T-cell (primary cell): ENCODE measurements at regions not wholly inside any gene's neighbourhood (a gene's known extent, or its start where the extent isn't known, plus 50 kb on each side); places are given as distances from the start of the nearest gene placed in this dataset.

Experiments used
- ATAC-seq, 4 experiments: fragments of 200-7000 bp in 3 of 4; fragments of 150-1000 bp in 1 of 4; cut with Tn5 transposase; replicated peaks in 1 of 4; 1 replicate in 3 of 4; 2 replicates in 1 of 4; pipeline ENCODE4 v1.10.0; 2021; ENCODE audit warnings: moderate library complexity in 3 of 4, mild to moderate bottlenecking in 2 of 4, moderate number of reproducible peaks in 1 of 4
- CTCF ChIA-PET, 2 donors: fragments of 300-600 bp; sonication (Branson Sonifier 250); formaldehyde crosslinking; loops; one replicate each; lab custom pipeline; 2022; ENCODE audit warnings: antibody characterized with exemption in 2 of 2; lab: Charles Lee
- POLR2A ChIA-PET, 2 donors: fragments of 300-600 bp; sonication (Branson Sonifier 250); formaldehyde crosslinking; loops; one replicate each; lab custom pipeline; 2022; ENCODE audit warnings: antibody characterized with exemption in 2 of 2; lab: Charles Lee
- DNase-seq, 35 experiments: peaks; one replicate each; pipeline versions ENCODE4 v3.0.0 to v3.0.0-alpha.2; 2013 to 2023
- H3K27ac ChIP-seq: one replicate; pipeline ENCODE4 v1.5.1; 2013; ENCODE audit warnings: low read length
- H3K27me3 ChIP-seq, 2 experiments: replicated peaks in 1 of 2; 1 replicate in 1 of 2; 2 replicates in 1 of 2; pipeline versions ENCODE4 v1.6.1 to v1.7.0; 2013; ENCODE audit warnings: low read length in 1 of 2, mixed read lengths in 1 of 2; ENCODE audit not compliant: control insufficient read depth in 2 of 2, insufficient read depth in 2 of 2; ENCODE audit errors: extremely low read depth in 1 of 2
- H3K36me3 ChIP-seq, 2 donors: 1 replicate in 1 of 2; 2 replicates in 1 of 2; pipeline versions ENCODE4 v1.6.1 to v1.7.0; 2013; ENCODE audit warnings: low read length in 1 of 2; ENCODE audit not compliant: control insufficient read depth in 2 of 2, insufficient read depth in 1 of 2; ENCODE audit errors: extremely low read depth in 1 of 2
- H3K4me1 ChIP-seq, 2 experiments: 1 replicate in 1 of 2; 2 replicates in 1 of 2; pipeline versions ENCODE4 v1.6.1 to v1.7.0; 2013; ENCODE audit warnings: low read length in 2 of 2, mixed read lengths in 1 of 2; ENCODE audit not compliant: insufficient read depth in 2 of 2, control insufficient read depth in 1 of 2; ENCODE audit errors: extremely low read depth in 1 of 2
- H3K4me3 ChIP-seq, 2 donors: 1 replicate in 1 of 2; 2 replicates in 1 of 2; pipeline versions ENCODE4 v1.5.1 to v1.7.0; 2013; ENCODE audit warnings: mild to moderate bottlenecking in 2 of 2, low read length in 1 of 2, moderate library complexity in 1 of 2; ENCODE audit not compliant: control insufficient read depth in 1 of 2; ENCODE audit errors: extremely low read depth in 1 of 2
- H3K9me3 ChIP-seq: 2 replicates; pipeline ENCODE4 v1.7.0; 2013
- H3K27ac Mint-ChIP-seq, 2 donors: one replicate each; pipeline ENCODE4 v1.8.0; 2020 to 2021; ENCODE audit warnings: mild to moderate bottlenecking in 2 of 2, mixed read lengths in 2 of 2
- H3K27me3 Mint-ChIP-seq, 2 donors: one replicate each; pipeline ENCODE4 v1.8.0; 2021 to 2022; ENCODE audit warnings: mixed read lengths in 2 of 2
- H3K36me3 Mint-ChIP-seq: one replicate; pipeline ENCODE4 v1.8.0; 2021; ENCODE audit warnings: mixed read lengths
- H3K4me1 Mint-ChIP-seq, 3 donors: one replicate each; pipeline ENCODE4 v1.8.0; 2020 to 2022; ENCODE audit warnings: mixed read lengths in 3 of 3, mild to moderate bottlenecking in 1 of 3
- H3K4me3 Mint-ChIP-seq, 3 donors: one replicate each; pipeline ENCODE4 v1.8.0; 2020 to 2022; ENCODE audit warnings: mild to moderate bottlenecking in 3 of 3, mixed read lengths in 3 of 3, moderate library complexity in 3 of 3
- H3K9me3 Mint-ChIP-seq, 3 donors: one replicate each; pipeline ENCODE4 v1.8.0; 2020 to 2022; ENCODE audit warnings: mixed read lengths in 3 of 3
- WGBS: methylation state at CpG from one replicate; pipeline ENCODE4 v1.1.5; 2013; ENCODE audit warnings: missing lambda C conversion rate; ENCODE audit not compliant: insufficient coverage; 5-methylcytosine and 5-hydroxymethylcytosine counted together

DNA sequence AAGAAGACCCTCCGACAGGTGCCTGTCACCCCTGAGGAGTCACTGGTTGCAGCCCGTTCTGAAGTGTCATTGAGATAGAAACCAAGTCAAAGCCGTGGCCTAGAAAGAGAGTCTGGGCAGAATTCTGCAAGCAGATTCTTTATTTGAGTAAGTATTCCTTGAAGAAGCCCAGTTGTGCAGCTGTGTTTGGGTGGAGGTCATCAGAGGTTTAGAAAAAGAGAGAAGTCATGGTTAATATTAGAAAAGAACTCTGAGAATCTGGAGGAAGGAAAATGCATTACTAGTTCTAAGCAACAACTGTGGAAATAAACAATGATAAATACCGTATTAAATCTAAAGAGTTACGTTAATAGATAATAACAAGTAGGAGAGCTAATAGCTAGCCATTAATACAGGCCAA lies 118.8 kb upstream of the KIRREL3 start:
- no peaks in the 10 kb centered on the region for H3K36me3 Mint-ChIP-seq
- CTCF ChIA-PET: no interaction called here
- POLR2A ChIA-PET: no interaction called here
- no peaks in the 10 kb centered on the region for H3K4me1 ChIP-seq
- H3K36me3 ChIP-seq: no peaks in the 10 kb centered on the region
- no peaks in the 10 kb centered on the region for H3K27me3 ChIP-seq
- 82% methylated on average over 3 of the region's 5 CpGs for WGBS
- DNase-seq (no peak), ATAC-seq (no peak)
- H3K4me3 ChIP-seq: no peak overlapping the region
- H3K9me3 Mint-ChIP-seq: peaks cover 0 to 6% (median 3%) of the 10 kb centered on the region in 3 donors
- H3K27ac Mint-ChIP-seq: no peak overlapping the region
- no peak overlapping the region for H3K4me3 Mint-ChIP-seq
- H3K27ac ChIP-seq: no peak overlapping the region
- H3K27me3 Mint-ChIP-seq: peaks cover 0 to 4% of the 10 kb centered on the region in 2 donors
- H3K9me3 ChIP-seq: no peaks in the 10 kb centered on the region
- no peaks in the 10 kb centered on the region for H3K4me1 Mint-ChIP-seq

DNA sequence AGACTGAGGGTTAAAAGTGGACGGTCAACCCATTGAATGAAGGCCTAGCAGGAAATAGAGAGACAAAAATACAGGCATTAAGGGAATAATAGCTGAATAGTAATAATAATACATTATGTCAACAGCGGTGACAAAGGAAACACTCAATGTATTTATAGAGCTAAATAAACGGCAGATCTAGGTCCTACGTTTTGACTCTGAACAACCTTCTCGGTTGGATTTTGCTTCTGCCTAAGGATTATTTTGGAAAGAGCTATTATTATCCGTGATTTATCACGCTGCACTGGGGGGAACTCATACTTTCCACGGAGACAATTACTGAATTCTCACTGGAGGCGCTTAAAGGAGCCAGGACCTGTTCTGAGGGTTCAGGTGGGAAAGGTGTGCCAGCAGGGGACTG lies 118.2 kb upstream of the KIRREL3 start:
- ATAC-seq: no peak
- POLR2A ChIA-PET: no interaction called here
- Histone ChIP-seq H3K4me3 (no peak overlapping the region), H3K27ac (no peak overlapping the region), H3K4me1 (no peaks in the 10 kb centered on the region), H3K27me3 (no peaks in the 10 kb centered on the region), H3K36me3 (no peaks in the 10 kb centered on the region), H3K9me3 (no peaks in the 10 kb centered on the region)
- no peaks in the 10 kb centered on the region for H3K36me3 Mint-ChIP-seq
- WGBS: 74% methylated on average over 2 of the region's 9 CpGs
- peaks cover 0 to 6% (median 3%) of the 10 kb centered on the region in 3 donors for H3K9me3 Mint-ChIP-seq
- CTCF ChIA-PET: no interaction called here
- H3K27me3 Mint-ChIP-seq: peaks cover 0 to 4% of the 10 kb centered on the region in 2 donors
- no peak overlapping the region for H3K27ac Mint-ChIP-seq
- DNase-seq: no peak
- no peaks in the 10 kb centered on the region for H3K4me1 Mint-ChIP-seq
- no peak overlapping the region for H3K4me3 Mint-ChIP-seq

DNA sequence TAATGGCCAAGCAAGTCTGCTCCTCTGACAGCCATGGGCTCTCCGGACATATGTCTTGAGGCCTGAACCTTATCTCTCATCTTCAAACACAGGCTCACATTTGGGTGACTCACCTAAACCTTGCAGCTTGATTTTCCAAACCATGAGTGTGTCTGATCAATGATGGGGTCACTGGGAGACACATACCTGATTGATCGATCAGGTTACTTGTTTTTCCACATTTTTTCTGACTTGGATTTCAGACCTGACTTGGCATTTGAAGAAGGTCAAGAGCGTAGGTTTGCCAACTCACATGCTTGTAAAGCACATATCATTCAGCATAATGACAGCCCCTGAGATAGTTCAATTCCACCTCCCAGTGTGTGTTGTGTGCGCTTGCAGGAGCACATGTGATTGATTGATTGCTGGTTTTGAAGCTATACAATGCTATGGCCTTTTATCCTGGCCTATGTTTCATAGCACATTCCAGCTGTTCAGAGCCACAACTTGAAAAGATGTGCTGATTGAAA lies 116.7 kb upstream of the KIRREL3 start:
- CTCF ChIA-PET: no interaction called here
- H3K4me1 Mint-ChIP-seq: no peaks in the 10 kb centered on the region
- H3K9me3 Mint-ChIP-seq: peaks cover 0 to 6% (median 3%) of the 10 kb centered on the region in 3 donors
- Histone ChIP-seq H3K9me3 (no peaks in the 10 kb centered on the region), H3K36me3 (no peaks in the 10 kb centered on the region), H3K27me3 (no peaks in the 10 kb centered on the region), H3K27ac (no peak overlapping the region), H3K4me1 (no peaks in the 10 kb centered on the region), H3K4me3 (no peak overlapping the region)
- DNase-seq (no peak), ATAC-seq (no peak)
- H3K36me3 Mint-ChIP-seq: no peaks in the 10 kb centered on the region
- WGBS: 70% methylated on average over 2 of the region's 4 CpGs
- POLR2A ChIA-PET: no interaction called here
- no peak overlapping the region for H3K27ac Mint-ChIP-seq
- H3K27me3 Mint-ChIP-seq: peaks cover 0 to 4% of the 10 kb centered on the region in 2 donors
- H3K4me3 Mint-ChIP-seq: no peak overlapping the region

DNA sequence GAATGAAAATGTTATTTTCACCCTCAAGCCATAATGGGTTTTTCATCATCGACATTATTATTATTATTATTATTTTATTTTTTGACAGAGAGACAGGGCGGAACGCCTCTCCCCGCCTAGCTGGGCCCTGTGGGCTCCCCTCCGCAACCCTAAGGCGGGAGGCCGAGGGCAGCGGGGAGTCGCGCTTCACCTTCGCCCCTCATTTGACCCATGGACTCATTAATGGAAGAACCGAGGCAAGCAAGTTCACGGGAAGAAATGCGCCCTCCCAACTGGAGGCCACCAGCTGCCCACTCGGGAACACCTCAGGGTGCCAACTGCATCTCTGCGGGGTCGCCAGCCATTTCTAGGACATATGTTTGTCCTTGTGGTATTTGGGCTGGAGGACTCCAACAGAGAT lies 115.3 kb upstream of the KIRREL3 start:
- no peaks in the 10 kb centered on the region for H3K36me3 Mint-ChIP-seq
- H3K4me1 ChIP-seq: no peaks in the 10 kb centered on the region
- ATAC-seq (no peak), DNase-seq (no peak)
- H3K4me3 Mint-ChIP-seq: no peak overlapping the region
- CTCF ChIA-PET: no interaction called here
- no peak overlapping the region for H3K27ac Mint-ChIP-seq
- no peak overlapping the region for H3K27ac ChIP-seq
- H3K27me3 Mint-ChIP-seq: no peaks in the 10 kb centered on the region
- H3K4me1 Mint-ChIP-seq: no peaks in the 10 kb centered on the region
- 98% methylated on average over 7 of the region's 17 CpGs for WGBS
- no peak overlapping the region for H3K4me3 ChIP-seq
- H3K36me3 ChIP-seq: no peaks in the 10 kb centered on the region
- no peaks in the 10 kb centered on the region for H3K27me3 ChIP-seq
- peaks cover 0 to 6% (median 3%) of the 10 kb centered on the region in 3 donors for H3K9me3 Mint-ChIP-seq
- POLR2A ChIA-PET: no interaction called here
- no peaks in the 10 kb centered on the region for H3K9me3 ChIP-seq

DNA sequence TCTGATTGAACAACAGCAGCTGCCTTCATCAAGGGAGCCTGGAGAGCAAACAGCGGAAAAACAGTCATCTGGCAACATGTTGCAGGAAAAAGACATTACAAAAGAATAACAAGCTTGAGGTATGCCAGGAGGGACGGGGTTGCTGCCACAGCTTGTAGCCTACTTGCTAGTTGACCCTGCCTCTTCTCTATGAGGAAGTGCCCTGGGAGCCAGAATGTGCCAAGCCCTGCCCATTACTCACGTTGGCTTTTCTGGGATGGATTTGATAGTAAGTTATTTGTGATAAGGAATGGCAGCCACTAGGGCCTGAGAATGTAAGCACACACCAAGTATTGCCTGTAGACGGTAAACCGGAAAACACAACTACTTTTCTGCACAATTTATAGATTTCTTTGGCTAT lies 113.5 kb upstream of the KIRREL3 start:
- H3K36me3 Mint-ChIP-seq: no peaks in the 10 kb centered on the region
- DNase-seq: no peak
- H3K27ac ChIP-seq: no peak overlapping the region
- no peak for ATAC-seq
- H3K27me3 Mint-ChIP-seq: no peaks in the 10 kb centered on the region
- no peak overlapping the region for H3K4me3 ChIP-seq
- no peaks in the 10 kb centered on the region for H3K36me3 ChIP-seq
- H3K9me3 ChIP-seq: no peaks in the 10 kb centered on the region
- 67% methylated on average over 2 of the region's 5 CpGs for WGBS
- CTCF ChIA-PET: no interaction called here
- H3K9me3 Mint-ChIP-seq: peaks cover 0 to 6% (median 3%) of the 10 kb centered on the region in 3 donors
- H3K27me3 ChIP-seq: no peaks in the 10 kb centered on the region
- H3K4me1 ChIP-seq: no peaks in the 10 kb centered on the region
- no peak overlapping the region for H3K27ac Mint-ChIP-seq
- H3K4me1 Mint-ChIP-seq: no peaks in the 10 kb centered on the region
- H3K4me3 Mint-ChIP-seq: no peak overlapping the region
- POLR2A ChIA-PET: no interaction called here

DNA sequence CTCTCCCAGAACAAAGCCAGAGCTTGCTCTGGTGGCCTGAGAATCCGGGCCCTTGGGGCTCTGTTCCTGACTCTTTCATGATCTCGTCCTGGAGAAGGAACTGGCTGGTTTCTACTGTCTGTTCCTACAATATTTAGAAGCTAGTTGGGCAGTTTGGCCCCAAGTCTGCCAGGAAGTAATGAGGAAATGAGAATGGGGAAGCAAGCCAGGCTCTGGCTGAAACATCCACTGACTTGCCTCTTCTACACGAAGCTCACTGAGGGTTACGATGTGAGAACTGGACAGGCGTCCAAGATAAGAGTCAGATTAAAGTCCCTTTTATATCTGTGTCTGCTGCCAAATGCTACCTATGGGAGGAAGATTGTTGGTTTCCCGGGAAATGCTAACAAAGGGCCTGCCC lies 110.0 kb upstream of the KIRREL3 start:
- Mint-ChIP-seq H3K4me3 (no peak overlapping the region), H3K4me1 (no peaks in the 10 kb centered on the region), H3K9me3 (peaks cover 0 to 6% (median 3%) of the 10 kb centered on the region in 3 donors), H3K27me3 (peaks cover 0 to 10% of the 10 kb centered on the region in 2 donors), H3K27ac (no peak overlapping the region), H3K36me3 (no peaks in the 10 kb centered on the region)
- Histone ChIP-seq H3K27ac (no peak overlapping the region), H3K36me3 (no peaks in the 10 kb centered on the region), H3K27me3 (peaks cover 0 to 5% of the 10 kb centered on the region in 2 experiments), H3K9me3 (no peaks in the 10 kb centered on the region), H3K4me3 (no peak overlapping the region), H3K4me1 (no peaks in the 10 kb centered on the region)
- ATAC-seq (no peak), DNase-seq (no peak)
- CTCF ChIA-PET: interaction anchor here in 1 of 2 donors (0.5 kb wide), 1 partner anchor 125 kb away, joined by 4 read pairs; no protein-coding TSS in a partner anchor
- WGBS: 33% methylated on average over 1 of the region's 6 CpGs
- POLR2A ChIA-PET: no interaction called here
